ENCODE measurements at regions not wholly inside any gene's neighbourhood (a gene's known extent, or its start where the extent isn't known, plus 50 kb on each side); places are given as distances from the start of the nearest gene placed in this dataset.

GRCh38 chr5:82590112-82590511 is 312.0 kb upstream of the RPS23 start:
- TF ChIP-seq EP300 (IDR thresholded peaks at IDR 0.05) (no peak), MAX (IDR thresholded peaks at IDR 0.05) (no peak), CTCF (IDR thresholded peaks at IDR 0.05) (no peak), MAFK (IDR thresholded peaks at IDR 0.05; ENCODE audit: partially characterized antibody) (no peak), HOXA7 (CRISPR knock-in tag; IDR thresholded peaks at IDR 0.05) (no peak), CBX8 (IDR thresholded peaks at IDR 0.05) (no peak), RCOR1 (IDR thresholded peaks at IDR 0.05; ENCODE audit: low read depth, low read length) (no peak), TFCP2L1 (CRISPR knock-in tag; IDR thresholded peaks at IDR 0.05) (no peak), POLR2A (IDR thresholded peaks at IDR 0.05; ENCODE audit: low read length) (no peak), RFX5 (IDR thresholded peaks at IDR 0.05) (no peak), MYC (IDR thresholded peaks at IDR 0.05; ENCODE audit: borderline replicate concordance, low read length) (no peak), HMGXB4 (CRISPR knock-in tag; IDR thresholded peaks at IDR 0.05; ENCODE audit: borderline replicate concordance) (no peak)
